ENCODE measurements at regions not wholly inside any gene's neighbourhood (a gene's known extent, or its start where the extent isn't known, plus 50 kb on each side); places are given as distances from the start of the nearest gene placed in this dataset.

DNA sequence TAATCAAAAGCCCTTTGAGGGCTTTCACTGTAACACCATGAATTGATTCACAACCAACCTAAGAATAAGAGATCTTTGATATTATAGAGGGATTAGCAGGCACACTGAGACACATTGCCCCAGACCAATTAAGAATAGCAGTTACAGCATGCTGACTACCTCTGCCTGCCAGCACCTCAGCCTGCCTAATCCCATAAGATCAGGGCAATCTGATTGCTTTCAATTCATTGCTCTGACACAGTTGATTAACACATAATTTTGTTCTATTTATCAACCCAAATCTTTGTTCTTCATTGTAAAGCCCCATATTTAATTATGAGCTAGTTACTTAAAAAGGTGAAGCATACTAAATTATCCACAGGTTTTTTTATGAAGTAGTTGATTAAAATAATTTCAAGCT is 548.8 kb upstream of the ZP4 start:
- TF ChIP-seq EZH2 (IDR thresholded peaks at IDR 0.05; ENCODE audit: borderline replicate concordance, low read depth, low read length, severe bottlenecking), result no peak
- TF ChIP-seq, protein P1, sequence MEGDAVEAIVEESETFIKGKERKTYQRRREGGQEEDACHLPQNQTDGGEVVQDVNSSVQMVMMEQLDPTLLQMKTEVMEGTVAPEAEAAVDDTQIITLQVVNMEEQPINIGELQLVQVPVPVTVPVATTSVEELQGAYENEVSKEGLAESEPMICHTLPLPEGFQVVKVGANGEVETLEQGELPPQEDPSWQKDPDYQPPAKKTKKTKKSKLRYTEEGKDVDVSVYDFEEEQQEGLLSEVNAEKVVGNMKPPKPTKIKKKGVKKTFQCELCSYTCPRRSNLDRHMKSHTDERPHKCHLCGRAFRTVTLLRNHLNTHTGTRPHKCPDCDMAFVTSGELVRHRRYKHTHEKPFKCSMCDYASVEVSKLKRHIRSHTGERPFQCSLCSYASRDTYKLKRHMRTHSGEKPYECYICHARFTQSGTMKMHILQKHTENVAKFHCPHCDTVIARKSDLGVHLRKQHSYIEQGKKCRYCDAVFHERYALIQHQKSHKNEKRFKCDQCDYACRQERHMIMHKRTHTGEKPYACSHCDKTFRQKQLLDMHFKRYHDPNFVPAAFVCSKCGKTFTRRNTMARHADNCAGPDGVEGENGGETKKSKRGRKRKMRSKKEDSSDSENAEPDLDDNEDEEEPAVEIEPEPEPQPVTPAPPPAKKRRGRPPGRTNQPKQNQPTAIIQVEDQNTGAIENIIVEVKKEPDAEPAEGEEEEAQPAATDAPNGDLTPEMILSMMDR (IDR thresholded peaks at IDR 0.05; ENCODE audit: borderline replicate concordance, extremely low read depth, low read length, poor library complexity, severe bottlenecking), result no peak

Measured in DND-41 (cell line).